ENCODE measurements at regions not wholly inside any gene's neighbourhood (a gene's known extent, or its start where the extent isn't known, plus 50 kb on each side); places are given as distances from the start of the nearest gene placed in this dataset.

DNA sequence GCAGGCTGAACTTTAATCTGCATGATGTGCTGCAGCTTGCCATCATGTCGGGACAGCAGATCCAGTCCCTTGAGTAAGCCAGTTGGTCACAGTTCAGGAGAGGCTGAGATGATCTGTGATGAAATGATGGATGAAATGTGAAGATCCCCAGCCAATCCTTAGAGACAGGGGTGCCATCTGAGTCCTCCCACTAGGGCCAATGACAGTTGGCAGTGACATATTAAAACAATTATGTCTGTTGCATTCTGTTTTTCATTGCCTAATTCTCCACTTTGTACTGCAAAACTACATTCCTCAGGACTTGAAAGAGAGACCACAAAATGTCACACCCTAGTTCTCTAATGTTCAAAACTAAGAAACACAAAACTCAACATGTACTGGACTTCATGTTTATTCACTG, 66.3 kb upstream of the CAV2 start:
- no peak for TF ChIP-seq TAF1 (IDR thresholded peaks at IDR 0.05; ENCODE audit: low read depth)
- no peak for TF ChIP-seq CEBPB (IDR thresholded peaks at IDR 0.05)
- no peak for TF ChIP-seq REST (IDR thresholded peaks at IDR 0.05; ENCODE audit: low read depth)
- no peak for TF ChIP-seq NFIC (IDR thresholded peaks at IDR 0.05)
- no peak for TF ChIP-seq YY1 (IDR thresholded peaks at IDR 0.05; ENCODE audit: low read depth)

Measured in Ishikawa (cell line).